ACC112 (cell line): ENCODE measurements at regions not wholly inside any gene's neighbourhood (a gene's known extent, or its start where the extent isn't known, plus 50 kb on each side); places are given as distances from the start of the nearest gene placed in this dataset.

Experiments used
- H2AFZ ChIP-seq: fragments of 200-600 bp; sonication (generic); one replicate; pipeline ENCODE4 v1.6.0; 2017; ENCODE audit warnings: antibody characterized with exemption, low read length; ENCODE audit not compliant: unreplicated experiment
- H3K27ac ChIP-seq: fragments of 200-600 bp; sonication (generic); 2 replicates; pipeline ENCODE4 v1.5.1; 2014; ENCODE audit warnings: low read depth, mild to moderate bottlenecking, antibody characterized with exemption, low read length, moderate library complexity
- H3K27me3 ChIP-seq: fragments of 200-600 bp; sonication (generic); 2 replicates; pipeline ENCODE4 v1.6.1; 2014; ENCODE audit warnings: mild to moderate bottlenecking, antibody characterized with exemption, low read length, moderate library complexity, mixed read lengths; ENCODE audit not compliant: insufficient read depth
- H3K36me3 ChIP-seq: fragments of 200-600 bp; sonication (generic); 2 replicates; pipeline ENCODE4 v1.6.1; 2016; ENCODE audit warnings: mild to moderate bottlenecking, antibody characterized with exemption, low read length, moderate library complexity, mixed read lengths; ENCODE audit not compliant: insufficient read depth
- H3K4me1 ChIP-seq: fragments of 200-600 bp; sonication (generic); one replicate; pipeline ENCODE4 v1.6.1; 2016; ENCODE audit warnings: low read length, mixed read lengths; ENCODE audit not compliant: insufficient read depth, unreplicated experiment, control insufficient read depth
- H3K4me3 ChIP-seq: fragments of 200-600 bp; sonication (generic); 2 replicates; pipeline ENCODE4 v1.5.1; 2014; ENCODE audit warnings: mild to moderate bottlenecking, low read depth, low read length
- H3K79me2 ChIP-seq: fragments of 200-600 bp; sonication (generic); one replicate; pipeline ENCODE4 v1.6.0; 2016; ENCODE audit warnings: low read length; ENCODE audit not compliant: control insufficient read depth, unreplicated experiment, insufficient read depth

- Histone ChIP-seq H3K36me3 (no peaks in the 10 kb centered on the region), H3K27ac (no peak overlapping the region), H2AFZ (no peak overlapping the region), H3K79me2 (no peaks in the 10 kb centered on the region), H3K4me1 (peaks cover 8% of the 10 kb centered on the region), H3K27me3 (no peaks in the 10 kb centered on the region), H3K4me3 (no peak overlapping the region)
These were observed 95.1 kb upstream of the C1orf21 start for GRCh38 chr1:184291701-184292100.

GRCh38 chr1:184292101-184292500 lies 94.7 kb upstream of the C1orf21 start:
- Histone ChIP-seq H3K36me3 (no peaks in the 10 kb centered on the region), H3K27me3 (no peaks in the 10 kb centered on the region), H2AFZ (no peak overlapping the region), H3K27ac (no peak overlapping the region), H3K79me2 (no peaks in the 10 kb centered on the region), H3K4me1 (peaks cover 12% of the 10 kb centered on the region), H3K4me3 (no peak overlapping the region)

- Histone ChIP-seq H3K27ac (no peak overlapping the region), H3K4me3 (no peak overlapping the region), H2AFZ (no peak overlapping the region), H3K4me1 (peaks cover 29% of the 10 kb centered on the region), H3K36me3 (no peaks in the 10 kb centered on the region), H3K79me2 (no peaks in the 10 kb centered on the region), H3K27me3 (no peaks in the 10 kb centered on the region)
These were observed 92.7 kb upstream of the C1orf21 start for GRCh38 chr1:184294101-184294500.

- no peaks in the 10 kb centered on the region for H3K27me3 ChIP-seq
- peak overlapping the region; percentile 90 for H3K27ac ChIP-seq
- H3K36me3 ChIP-seq: no peaks in the 10 kb centered on the region
- peaks cover 52% of the 10 kb centered on the region for H3K4me1 ChIP-seq
- H2AFZ ChIP-seq: peak overlapping the region; percentile 94
- H3K4me3 ChIP-seq: peak overlapping the region; percentile 39
- H3K79me2 ChIP-seq: no peaks in the 10 kb centered on the region
These were observed 90.2 kb upstream of the C1orf21 start for GRCh38 chr1:184296466-184297243.

- H3K79me2 ChIP-seq: no peaks in the 10 kb centered on the region
- peaks cover 52% of the 10 kb centered on the region for H3K4me1 ChIP-seq
- peak overlapping the region; percentile 94 for H2AFZ ChIP-seq
- peak overlapping the region; percentile 39 for H3K4me3 ChIP-seq
- no peaks in the 10 kb centered on the region for H3K36me3 ChIP-seq
- H3K27me3 ChIP-seq: no peaks in the 10 kb centered on the region
- H3K27ac ChIP-seq: peak overlapping the region; percentile 90
These were observed 89.5 kb upstream of the C1orf21 start for GRCh38 chr1:184297244-184297750.

GRCh38 chr1:184298440-184299405 lies 88.1 kb upstream of the C1orf21 start:
- H2AFZ ChIP-seq: peak overlapping the region; percentile 0
- peaks cover 52% of the 10 kb centered on the region for H3K4me1 ChIP-seq
- no peaks in the 10 kb centered on the region for H3K27me3 ChIP-seq
- no peaks in the 10 kb centered on the region for H3K79me2 ChIP-seq
- H3K36me3 ChIP-seq: no peaks in the 10 kb centered on the region
- H3K4me3 ChIP-seq: no peak overlapping the region
- H3K27ac ChIP-seq: peak overlapping the region; percentile 15; the same call in 1 of the 2 replicates

- H3K4me3 ChIP-seq: no peak overlapping the region
- no peaks in the 10 kb centered on the region for H3K79me2 ChIP-seq
- no peaks in the 10 kb centered on the region for H3K36me3 ChIP-seq
- H3K4me1 ChIP-seq: peaks cover 52% of the 10 kb centered on the region
- peak overlapping the region; percentile 15; the same call in 1 of the 2 replicates for H3K27ac ChIP-seq
- no peak overlapping the region for H2AFZ ChIP-seq
- H3K27me3 ChIP-seq: no peaks in the 10 kb centered on the region
These were observed 87.4 kb upstream of the C1orf21 start for GRCh38 chr1:184299406-184299790.

- H3K79me2 ChIP-seq: no peaks in the 10 kb centered on the region
- H3K4me3 ChIP-seq: no peak overlapping the region
- no peak overlapping the region for H2AFZ ChIP-seq
- peak overlapping the region; percentile 15 for H3K27ac ChIP-seq
- H3K36me3 ChIP-seq: no peaks in the 10 kb centered on the region
- no peaks in the 10 kb centered on the region for H3K27me3 ChIP-seq
- H3K4me1 ChIP-seq: peaks cover 52% of the 10 kb centered on the region
These were observed 87.0 kb upstream of the C1orf21 start for GRCh38 chr1:184299796-184300195.

GRCh38 chr1:184300446-184300845 lies 86.4 kb upstream of the C1orf21 start:
- H3K4me3 ChIP-seq: no peak overlapping the region; the same call in 1 of the 2 replicates
- no peaks in the 10 kb centered on the region for H3K79me2 ChIP-seq
- H3K27me3 ChIP-seq: no peaks in the 10 kb centered on the region
- peak overlapping the region; percentile 78 for H2AFZ ChIP-seq
- H3K27ac ChIP-seq: peak overlapping the region; percentile 47
- H3K36me3 ChIP-seq: no peaks in the 10 kb centered on the region
- H3K4me1 ChIP-seq: peaks cover 52% of the 10 kb centered on the region

- Histone ChIP-seq H3K27ac (no peak overlapping the region), H3K4me3 (no peak overlapping the region), H3K27me3 (no peaks in the 10 kb centered on the region), H3K4me1 (peaks cover 49% of the 10 kb centered on the region), H2AFZ (peak overlapping the region; percentile 78), H3K79me2 (no peaks in the 10 kb centered on the region), H3K36me3 (no peaks in the 10 kb centered on the region)
These were observed 85.6 kb upstream of the C1orf21 start for GRCh38 chr1:184301227-184301626.
